ENCODE measurements at regions not wholly inside any gene's neighbourhood (a gene's known extent, or its start where the extent isn't known, plus 50 kb on each side); places are given as distances from the start of the nearest gene placed in this dataset.

- TF ChIP-seq CTCF (IDR thresholded peaks at IDR 0.05) (no peak), POLR2A (IDR thresholded peaks at IDR 0.05) (no peak)
Measured at GRCh38 chr6:165822501-165822900, 159.5 kb upstream of the PDE10A start.

Measured in lower leg skin (tissue), 3 donors.